Ovary (tissue), 3 donors: ENCODE measurements at regions not wholly inside any gene's neighbourhood (a gene's known extent, or its start where the extent isn't known, plus 50 kb on each side); places are given as distances from the start of the nearest gene placed in this dataset.

Experiments
- EP300 ChIP-seq: sonication (generic); formaldehyde crosslinking; IDR thresholded peaks from one replicate; pipeline ENCODE4 v1.6.1; 2017; ENCODE audit warnings: antibody characterized with exemption
- POLR2A ChIP-seq: fragments of 450-650 bp; IDR thresholded peaks from one replicate; pipeline ENCODE4 v1.6.1; 2017; ENCODE audit warnings: antibody characterized with exemption, mild to moderate bottlenecking, moderate library complexity
- TF ChIP-seq, protein P1 (sequence below), 3 donors: fragments of 450-650 bp in 2 of 3; fragments of 200-600 bp in 1 of 3; IDR thresholded peaks; one replicate each; pipeline versions ENCODE4 v1.5.1 to v1.8.0; 2016 to 2022; ENCODE audit warnings: antibody characterized with exemption in 3 of 3, mild to moderate bottlenecking in 1 of 3
- donor health status: DM: no; HTN: no; CAD: no.

DNA sequence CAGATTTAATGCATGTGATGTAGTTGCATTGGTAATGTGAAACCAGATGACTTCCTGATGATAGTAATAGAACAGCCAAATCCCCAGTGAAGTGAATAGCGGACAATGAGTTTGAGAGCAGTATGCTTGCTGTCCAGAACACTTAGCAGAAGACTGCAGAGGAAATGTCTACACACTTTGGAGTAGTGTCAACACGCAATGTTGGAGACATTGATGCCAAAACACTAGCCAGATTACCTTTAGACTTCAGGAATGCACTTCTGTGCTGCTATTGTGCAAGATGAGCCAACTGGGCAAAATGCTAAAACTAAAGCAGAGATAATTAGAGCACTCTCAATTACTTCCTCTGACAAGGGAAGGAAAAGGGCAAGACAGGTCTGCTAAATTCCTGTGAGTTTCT is 176.7 kb downstream of the PRDM9 start:
- TF ChIP-seq POLR2A: no peak
- TF ChIP-seq, protein P1, sequence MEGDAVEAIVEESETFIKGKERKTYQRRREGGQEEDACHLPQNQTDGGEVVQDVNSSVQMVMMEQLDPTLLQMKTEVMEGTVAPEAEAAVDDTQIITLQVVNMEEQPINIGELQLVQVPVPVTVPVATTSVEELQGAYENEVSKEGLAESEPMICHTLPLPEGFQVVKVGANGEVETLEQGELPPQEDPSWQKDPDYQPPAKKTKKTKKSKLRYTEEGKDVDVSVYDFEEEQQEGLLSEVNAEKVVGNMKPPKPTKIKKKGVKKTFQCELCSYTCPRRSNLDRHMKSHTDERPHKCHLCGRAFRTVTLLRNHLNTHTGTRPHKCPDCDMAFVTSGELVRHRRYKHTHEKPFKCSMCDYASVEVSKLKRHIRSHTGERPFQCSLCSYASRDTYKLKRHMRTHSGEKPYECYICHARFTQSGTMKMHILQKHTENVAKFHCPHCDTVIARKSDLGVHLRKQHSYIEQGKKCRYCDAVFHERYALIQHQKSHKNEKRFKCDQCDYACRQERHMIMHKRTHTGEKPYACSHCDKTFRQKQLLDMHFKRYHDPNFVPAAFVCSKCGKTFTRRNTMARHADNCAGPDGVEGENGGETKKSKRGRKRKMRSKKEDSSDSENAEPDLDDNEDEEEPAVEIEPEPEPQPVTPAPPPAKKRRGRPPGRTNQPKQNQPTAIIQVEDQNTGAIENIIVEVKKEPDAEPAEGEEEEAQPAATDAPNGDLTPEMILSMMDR (IDR thresholded peaks at IDR 0.05): no peak
- TF ChIP-seq EP300: no peak
